NCI-H2029 treated with DMSO at 0.1 percent for 48 hours (cell line): ENCODE measurements at regions not wholly inside any gene's neighbourhood (a gene's known extent, or its start where the extent isn't known, plus 50 kb on each side); places are given as distances from the start of the nearest gene placed in this dataset.
"Not testable (repeated sequence)": the region's sequence is repeated elsewhere in the genome, so short reads cannot be mapped to it uniquely, and the experiment has no call there.

Experiments used
- DNase-seq: peaks from one replicate; lab custom pipeline; 2025; lab: John Stamatoyannopoulos, UW

DNA sequence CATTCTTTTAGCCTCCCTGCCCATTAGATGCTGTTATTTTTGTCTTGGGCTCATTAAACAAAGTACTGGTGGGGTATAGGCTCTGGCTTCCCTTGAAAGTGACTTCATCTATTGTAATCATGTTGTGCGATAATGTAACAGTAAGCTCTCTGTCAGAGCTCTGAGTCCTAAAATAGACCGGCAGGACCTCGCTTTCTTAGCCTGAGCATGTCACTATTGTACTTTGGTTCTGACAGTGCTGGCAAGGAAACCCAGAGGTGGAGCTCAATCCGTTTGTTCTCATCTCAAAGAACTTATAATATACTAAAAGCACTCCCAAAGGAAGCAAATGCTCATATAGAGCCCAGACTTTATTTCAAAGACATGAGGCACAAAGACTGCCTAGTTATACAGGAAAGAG, 339.1 kb upstream of the CCNH start:
- no peak for DNase-seq

DNA sequence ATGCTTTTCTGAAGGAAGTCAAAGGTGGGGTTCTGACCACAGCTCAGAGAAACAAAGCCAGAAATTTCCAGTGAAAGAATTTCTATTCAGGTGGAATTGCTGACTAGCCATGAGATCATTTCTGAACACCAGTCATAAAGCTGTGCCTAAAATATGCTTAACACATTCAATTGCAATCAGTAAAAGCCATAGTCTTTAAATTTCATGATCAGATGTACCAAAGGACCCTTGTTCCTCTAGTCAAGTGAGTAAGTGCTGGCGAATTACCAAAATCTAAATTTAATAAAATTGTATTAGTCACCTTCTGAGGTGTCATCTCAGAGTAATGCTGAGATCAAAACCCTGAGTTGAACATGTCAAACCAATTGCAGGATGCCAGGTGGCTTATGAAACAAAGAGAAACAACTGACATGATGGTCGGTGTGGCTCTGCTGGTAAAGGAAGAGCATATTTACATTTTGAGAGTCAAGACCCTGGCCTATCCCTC, 334.2 kb upstream of the CCNH start:
- no peak for DNase-seq

DNA sequence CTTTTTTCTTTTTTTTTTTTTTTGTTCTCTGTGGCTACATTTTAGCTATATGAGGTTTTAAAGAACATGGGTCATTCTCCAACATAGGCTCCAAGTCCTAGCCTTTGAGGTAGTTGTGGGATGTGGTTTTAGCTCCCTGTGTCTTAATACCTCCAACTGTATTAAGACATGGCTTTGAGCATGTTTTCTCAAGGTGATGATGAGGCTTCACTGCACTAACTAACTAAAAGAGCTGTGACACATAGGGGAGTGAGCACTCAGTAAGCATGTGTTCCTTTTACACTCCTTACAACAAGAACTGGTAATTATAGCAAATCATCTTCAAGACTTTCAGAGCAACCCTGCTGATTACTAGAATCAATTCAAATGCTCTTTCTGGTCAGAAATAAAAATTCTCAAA, 333.6 kb upstream of the CCNH start:
- DNase-seq, result no peak

DNA sequence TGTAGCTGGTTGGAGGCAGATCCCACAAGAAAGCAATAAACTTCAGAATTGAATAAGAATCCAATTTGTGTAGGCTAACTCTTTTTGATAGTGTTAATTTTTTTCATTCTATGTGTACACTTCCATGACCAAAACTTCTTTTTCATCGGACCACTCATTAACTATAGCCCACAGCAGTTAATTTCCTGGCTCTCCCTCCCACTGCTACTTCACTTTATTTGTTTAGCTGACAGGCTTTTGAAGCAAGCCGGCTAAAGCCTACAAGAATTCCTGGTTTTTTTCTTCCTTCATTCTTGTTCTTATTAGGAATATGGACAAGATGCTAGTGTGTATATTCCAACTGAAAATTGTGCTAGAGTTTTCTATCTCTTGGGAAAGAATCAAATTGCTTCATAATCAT, 329.2 kb upstream of the CCNH start:
- DNase-seq, result no peak

DNA sequence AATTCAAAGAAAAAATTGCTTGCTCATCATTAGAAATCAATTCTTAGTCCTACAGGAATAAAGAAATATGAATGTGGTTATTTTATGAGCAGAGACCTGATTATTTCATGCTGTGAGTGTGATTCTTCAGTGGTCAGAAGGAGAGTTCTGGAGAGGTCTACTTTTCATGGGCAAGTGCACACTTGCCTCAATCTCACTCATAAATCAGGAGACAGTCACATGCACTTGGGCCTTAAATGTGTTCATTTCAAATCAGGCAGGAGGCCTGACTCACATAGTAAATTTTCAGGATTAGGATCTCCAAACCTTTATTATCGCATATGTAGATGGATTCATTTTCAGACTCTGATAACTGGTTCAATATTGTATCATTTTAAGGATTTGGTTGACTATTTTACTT, 323.2 kb upstream of the CCNH start:
- DNase-seq, result no peak

DNA sequence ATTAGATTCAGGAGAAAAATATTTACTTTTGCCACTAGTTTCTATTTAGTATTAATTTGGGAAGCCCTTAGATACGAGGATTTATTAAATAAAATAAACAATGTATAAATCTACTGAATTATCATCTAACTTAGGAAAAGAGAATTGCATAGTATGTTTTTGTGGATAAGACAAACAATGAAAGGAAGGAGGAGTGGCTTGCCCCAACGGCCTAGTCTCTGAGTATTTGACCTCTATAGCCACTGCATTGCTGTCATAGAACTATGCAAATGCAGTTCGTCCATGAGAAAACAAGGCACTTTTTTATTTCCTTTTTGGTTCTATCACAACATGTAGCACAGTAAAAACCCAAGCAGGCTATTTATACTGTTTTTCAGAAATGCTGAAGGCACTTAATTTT, 321.2 kb upstream of the CCNH start:
- DNase-seq, result no peak

DNA sequence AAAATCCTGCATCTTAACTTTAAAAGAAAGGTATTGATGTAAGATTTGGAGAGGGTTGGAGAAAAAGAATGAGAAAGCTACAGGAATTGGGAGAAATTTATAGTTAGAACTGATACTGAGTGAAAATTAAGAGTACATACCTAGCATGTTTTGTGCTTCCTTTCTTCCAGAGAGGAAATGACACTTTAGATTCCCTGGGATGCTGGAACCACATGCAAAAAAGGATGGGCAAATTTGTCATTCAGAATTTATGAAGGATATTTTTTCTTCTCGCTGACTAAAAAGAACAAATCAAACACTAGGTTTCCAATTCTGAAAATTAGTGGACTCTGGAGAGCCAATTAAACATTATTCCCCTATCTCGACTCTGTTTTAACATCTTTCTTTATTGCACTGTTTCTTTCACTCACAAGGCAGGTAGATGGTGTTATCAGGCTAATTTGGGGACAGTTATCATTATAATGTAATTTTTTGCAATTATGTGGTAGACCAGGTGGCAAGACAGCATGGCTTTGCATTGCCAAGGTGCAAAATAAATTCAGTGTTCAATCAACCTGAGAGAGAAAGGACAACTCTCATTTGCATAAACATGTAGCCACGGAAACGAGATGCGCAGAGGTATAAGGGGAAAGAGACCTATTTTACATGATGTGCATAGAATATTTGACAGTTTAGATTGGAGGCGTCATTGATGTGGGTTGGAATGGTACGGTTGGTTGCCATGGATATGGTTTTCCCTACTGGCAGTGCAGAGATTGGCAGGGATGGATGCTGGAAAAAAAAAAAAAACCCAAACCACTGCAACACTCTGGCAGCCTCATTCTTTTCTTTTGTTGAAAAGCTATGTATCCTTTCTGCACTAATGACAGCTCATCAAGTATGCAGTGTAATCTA, 320.4 kb upstream of the CCNH start:
- DNase-seq, result no peak

DNA sequence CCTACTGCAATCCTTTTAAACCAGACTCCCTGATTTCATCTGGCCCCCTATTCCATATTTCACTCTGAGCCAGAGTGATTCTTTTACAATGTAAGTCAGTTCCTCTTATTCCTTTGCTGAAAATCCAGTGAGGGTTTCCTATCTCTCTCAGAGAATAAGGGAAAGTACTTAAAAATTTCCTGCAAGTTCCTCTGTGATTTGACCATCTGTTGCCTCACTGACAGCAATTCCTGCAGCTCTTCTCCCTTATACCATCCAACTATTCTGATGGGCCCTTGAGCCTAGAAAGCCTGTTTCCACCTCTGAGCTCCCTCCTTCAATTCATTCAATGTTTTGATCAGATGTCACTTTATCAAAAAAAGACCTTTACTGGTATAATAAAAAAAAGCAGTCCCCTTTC, 317.1 kb upstream of the CCNH start:
- no peak for DNase-seq

DNA sequence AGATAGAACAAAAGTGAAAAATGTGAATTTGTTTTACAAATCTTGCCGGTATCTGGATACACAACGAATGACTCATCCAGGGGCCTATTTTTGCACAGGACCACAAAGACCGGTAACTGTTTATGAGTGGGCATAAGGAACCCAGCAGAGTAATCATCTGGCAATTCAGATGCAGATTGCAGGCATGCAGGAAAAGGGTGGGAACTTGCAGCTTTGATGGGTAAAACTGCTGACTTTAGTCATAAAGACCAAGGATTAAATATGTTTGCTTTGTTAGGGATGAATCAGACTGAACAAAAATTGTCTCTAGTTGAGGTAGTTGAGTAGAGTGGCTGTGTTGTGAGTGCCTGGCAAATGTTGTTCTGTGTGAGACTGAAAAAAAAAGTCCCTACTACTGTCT, 309.6 kb upstream of the CCNH start:
- DNase-seq, result no peak

DNA sequence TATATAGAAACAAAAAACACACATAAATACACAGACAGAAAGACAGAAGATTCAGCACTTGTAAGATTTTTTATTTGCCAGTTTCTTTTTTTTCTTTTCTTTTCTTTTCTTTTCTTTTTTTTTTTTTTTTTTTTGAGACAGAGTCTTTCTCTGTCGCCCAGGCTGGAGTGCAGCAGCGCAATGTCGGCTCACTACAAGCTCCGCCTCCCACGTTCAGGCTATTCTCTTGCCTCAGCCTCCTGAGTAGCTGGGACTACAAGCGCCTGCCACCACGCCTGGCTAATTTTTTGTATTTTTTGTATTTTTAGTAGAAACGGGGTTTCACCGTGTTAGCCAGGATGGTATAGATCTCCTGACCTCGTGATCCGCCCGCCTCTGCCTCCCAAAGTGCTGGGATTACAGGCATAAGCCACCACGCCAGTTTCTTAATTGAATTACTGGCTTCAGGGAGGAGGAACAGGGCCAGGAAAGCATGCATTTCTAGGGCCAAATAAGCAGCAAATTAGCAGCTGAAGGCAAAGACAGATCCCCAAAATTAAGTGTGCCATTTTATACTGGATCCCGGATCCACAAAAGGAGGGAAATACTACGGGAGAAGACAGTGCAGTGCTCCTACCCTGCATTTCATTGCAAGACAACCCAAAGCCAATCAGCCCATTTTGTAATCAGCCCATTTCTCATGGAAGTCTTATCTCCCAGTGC, 305.6 kb upstream of the CCNH start:
- DNase-seq, result not testable (repeated sequence)

DNA sequence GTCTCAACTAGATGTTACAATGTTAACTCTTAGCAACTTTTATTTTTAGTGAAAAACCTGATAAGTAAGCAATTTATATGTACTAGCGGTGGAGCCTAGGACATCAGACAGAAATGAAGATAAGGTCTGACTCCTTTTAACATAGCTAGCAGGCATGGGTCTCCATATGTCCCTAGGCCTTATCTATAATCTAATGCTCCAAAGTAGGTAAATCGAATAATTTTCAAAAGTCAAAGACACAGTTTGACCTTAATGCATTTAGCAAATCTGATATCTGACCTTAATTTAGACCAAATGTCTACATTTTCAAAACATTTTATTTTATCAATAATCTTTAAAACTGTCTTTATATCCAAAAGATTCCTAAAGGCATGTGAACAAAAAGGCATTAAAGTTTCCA, 305.0 kb upstream of the CCNH start:
- DNase-seq, result no peak

DNA sequence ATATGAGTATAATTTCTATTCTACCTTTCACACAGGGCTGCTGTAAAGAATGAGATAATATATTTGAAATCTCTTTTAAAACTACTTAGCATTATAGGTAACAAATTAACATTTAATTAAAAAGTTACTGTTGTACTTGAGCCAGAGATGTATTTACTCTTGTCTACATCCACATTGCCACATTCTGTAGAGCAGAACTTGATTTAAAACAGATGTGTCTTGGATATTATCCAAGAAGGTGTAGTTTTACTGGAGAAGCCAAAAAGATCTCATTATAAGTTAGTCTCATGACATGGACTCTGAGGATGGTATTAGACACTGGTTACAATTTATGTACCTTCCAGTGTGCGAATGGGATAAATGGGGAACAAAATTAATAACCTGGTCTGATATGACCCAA, 293.1 kb upstream of the CCNH start:
- no peak for DNase-seq

DNA sequence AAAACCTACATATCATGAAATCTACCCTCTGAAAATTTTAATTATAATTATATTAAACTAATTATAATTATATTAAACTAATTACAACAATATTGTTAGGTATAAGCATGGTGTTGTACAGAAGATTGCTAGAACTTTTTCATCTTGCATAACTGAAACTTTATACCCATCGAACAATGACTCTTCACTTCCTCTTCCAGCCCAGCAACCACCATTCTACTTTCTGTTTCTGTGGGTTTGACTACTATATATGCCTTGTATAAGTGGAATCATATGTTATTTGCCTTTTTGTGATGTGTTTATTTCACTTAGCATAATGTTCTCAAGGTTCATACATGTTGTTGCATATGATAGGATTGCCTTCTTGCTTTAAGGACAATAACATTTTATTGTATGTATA, 274.2 kb upstream of the CCNH start:
- no peak for DNase-seq

DNA sequence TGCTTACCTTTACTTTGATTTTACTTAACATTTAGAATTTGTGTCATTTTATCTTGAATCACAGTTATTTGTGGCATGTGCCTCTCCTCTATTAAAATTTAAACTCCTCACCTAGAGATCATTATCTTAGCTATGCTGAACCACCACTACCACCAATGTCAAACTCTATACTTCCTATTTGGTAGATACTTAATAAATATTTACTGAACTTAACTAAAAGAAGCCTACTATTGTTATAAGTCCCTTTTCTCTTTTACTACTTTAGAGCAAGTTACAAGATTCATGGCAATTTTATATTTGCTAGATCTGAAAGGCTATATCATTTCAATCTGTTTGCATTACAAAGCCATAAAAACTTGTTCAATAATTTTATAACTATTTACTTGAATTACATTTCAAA, 273.3 kb upstream of the CCNH start:
- no peak for DNase-seq

DNA sequence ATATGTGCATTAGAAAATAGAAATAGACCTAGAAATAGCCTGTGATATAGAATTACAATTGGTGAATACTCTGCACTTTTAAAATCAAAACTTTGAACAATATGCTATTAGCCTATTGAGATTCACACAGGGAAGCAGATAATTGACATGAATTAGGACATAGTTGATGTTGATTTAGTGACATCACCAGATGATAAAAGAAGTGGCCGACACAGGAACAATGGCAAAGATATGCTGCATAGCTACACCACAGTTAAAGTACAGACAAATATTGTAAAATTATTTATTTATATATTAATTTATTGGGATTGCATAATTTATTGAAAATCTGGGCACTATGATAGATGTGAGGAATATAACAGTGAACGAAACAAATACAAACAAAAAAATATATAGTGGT, 261.5 kb upstream of the CCNH start:
- DNase-seq, result no peak

DNA sequence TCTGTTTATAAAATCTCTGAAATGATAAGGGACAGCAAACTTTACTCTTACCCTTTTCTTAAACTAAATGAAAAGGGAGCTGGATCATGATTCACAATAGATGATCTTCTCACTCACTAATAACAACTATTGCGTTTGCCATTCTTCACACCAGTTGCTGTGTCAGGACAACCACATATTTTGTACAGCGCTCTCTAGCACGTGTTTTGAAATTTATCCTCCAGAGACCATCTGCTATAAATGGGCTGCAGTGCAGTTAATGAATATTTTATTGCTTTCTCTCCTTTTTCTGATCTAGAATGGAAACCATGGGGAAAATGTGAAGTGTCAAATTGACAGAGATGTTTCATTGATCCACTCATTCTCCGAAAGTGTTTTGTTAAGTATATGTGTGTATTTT, 258.4 kb upstream of the CCNH start:
- no peak for DNase-seq

DNA sequence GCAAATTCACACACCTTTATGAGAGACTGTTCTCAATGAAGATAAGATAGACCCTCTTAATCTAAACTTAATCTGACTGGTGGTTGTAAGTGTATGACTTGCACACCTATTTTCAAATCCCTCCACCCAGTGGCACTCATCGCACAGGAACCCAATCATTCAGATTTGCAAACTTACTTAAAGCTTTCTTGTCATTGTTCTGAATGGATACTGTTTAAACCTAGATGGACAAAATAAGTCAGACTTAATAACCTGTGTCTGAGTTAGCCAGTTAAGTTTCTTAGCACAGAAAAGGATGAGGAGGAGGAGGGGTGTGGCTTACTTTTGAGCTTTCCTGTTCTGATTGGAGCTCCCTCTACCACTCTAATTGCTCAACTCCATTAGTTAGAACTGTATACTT, 252.4 kb upstream of the CCNH start:
- no peak for DNase-seq

DNA sequence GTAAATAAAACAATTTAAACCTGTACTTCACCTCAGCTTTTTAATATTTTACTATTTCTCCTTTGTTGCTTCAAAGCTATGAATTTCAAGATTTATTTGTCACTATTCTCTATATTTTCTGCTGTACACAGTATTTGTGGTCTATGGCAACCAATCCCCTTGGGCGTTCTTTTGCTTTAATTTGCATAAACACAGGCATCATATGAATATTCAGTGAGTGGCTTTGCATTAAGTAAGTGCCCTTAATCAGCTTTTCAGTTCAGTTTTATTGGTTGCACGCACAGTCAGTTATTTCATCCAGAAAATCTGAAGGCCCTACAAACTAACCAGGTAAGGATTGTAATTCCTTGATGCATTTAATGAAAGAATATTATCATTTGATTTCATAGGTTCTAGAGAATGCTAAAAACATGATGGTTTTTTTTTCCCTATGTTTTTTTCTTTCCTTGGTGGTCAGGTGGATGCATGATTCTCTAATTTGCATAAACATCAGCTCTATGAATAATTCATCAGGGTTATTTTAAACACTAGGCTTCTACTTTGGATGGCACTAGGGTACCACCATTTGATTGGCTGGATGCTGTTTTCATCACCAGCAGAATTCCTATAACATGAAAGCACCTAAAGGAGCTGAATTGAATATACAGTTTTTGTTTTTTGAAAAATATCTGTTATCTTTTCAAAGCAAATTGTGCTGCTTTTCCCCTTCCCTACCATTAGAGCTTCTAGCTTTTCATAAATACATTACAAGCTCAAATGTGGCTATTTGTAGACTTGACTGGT, 249.2 kb upstream of the CCNH start:
- DNase-seq, result no peak

DNA sequence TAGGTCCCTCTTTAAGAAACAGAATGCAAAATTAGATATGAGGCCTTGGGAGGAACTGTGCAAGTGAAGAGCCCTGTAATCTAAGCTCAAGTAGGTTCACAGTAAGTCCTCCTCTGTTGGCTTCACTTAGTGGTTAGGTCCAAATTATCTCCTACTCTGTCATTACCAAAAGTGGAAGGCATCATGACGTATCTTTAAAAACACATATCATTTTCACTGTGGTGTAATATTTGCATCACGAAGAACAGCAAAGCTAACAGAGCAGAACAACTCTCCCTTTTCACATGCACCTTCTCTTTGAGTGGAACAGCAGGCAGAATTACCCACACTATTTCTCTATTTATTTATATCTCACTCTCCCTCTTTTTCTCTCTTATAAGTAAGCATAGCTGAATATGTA, 240.5 kb upstream of the CCNH start:
- no peak for DNase-seq

DNA sequence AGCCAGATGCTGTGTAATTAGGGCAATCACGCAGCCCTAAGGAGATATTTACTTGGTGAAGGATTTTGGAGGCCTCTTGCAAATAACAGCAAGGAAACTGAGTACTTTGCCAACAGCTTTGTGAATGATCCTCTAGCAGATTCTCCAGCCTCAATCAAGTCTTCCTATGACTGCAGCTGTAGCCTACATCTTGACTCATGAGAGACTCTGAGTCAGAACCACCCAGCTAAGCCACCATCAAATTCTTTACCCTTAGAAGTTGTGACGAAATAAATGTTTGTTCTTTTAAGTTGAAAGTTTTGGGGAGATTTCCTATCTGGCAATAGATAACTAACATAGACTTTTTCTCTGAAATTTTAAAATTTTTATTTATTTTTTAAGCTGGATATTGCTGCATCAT, 237.6 kb upstream of the CCNH start:
- no peak for DNase-seq

DNA sequence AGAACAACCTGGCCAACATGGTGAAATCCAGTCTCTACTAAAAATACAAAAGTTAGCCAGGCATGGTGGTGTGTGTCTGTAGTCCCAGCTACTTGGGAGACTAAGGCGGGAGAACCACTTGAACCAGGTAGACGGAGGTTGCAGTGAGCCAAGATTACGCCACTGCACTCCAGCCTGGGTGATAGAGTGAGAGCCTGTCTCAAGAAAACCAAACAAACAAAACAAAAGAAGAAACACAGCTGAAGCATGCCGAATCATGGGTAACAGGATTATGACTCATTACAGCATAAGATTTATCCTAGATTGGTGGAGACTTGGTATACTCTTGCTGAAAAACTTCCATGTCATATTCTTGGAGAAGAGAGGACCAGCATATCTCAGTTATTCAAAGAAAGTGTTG, 236.7 kb upstream of the CCNH start:
- no peak for DNase-seq

DNA sequence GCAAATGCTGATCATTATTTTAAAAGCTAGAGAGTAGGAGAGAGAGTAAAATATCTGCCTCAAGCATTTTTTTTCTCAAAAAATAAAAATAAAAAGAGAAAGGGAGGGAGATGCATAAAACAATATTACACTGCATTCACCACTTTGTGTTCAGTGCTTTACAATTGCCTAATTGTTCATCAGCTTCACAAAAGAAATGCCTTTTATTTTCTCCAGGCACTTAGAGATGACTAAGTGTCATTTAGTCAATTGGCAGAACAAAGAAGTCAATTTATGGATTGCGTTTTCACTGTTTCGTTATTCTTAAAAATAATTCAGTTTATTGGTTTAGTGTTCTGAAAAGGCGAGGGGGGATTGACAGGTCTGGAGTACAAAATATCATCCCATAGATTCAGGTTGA, 232.5 kb upstream of the CCNH start:
- no peak for DNase-seq

DNA sequence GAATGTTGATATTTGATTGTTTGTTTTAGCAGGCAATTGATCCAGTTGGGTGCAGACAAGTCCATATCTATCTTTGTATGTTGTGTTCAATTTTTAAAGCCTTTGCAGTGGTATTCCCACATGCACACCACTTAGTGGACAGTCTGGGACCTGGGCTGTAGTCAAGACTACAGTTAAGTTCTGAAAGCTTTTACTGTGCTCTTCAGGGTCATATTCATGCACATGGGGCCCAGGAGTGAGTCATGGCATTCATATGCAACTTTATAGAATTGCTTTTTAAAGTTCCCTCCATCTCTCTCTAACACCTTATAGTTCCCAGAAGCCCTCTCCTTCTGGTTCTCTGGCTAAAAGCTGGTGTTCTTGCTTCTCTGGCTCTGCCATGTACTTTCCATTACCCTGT, 228.2 kb upstream of the CCNH start:
- DNase-seq, result no peak
